Adrenal gland (tissue), 5 donors: ENCODE measurements at regions not wholly inside any gene's neighbourhood (a gene's known extent, or its start where the extent isn't known, plus 50 kb on each side); places are given as distances from the start of the nearest gene placed in this dataset.

Source experiments
- CTCF ChIP-seq, 6 experiments: fragments of 450-650 bp in 4 of 6; fragments of 200-600 bp in 2 of 6; sonication (generic) in 1 of 6; IDR thresholded peaks; 1 replicate in 5 of 6; 2 replicates in 1 of 6; pipeline versions ENCODE4 v1.5.1 to v1.8.0; 2016 to 2021; ENCODE audit warnings: antibody characterized with exemption in 6 of 6, mild to moderate bottlenecking in 2 of 6, moderate library complexity in 1 of 6
- POLR2A ChIP-seq, 2 donors: fragments of 450-650 bp; IDR thresholded peaks; one replicate each; pipeline ENCODE4 v1.6.1; 2017; ENCODE audit warnings: antibody characterized with exemption in 2 of 2, mild to moderate bottlenecking in 2 of 2, moderate library complexity in 1 of 2
- donor health status: DM: no; HTN: no; CAD: no.

DNA sequence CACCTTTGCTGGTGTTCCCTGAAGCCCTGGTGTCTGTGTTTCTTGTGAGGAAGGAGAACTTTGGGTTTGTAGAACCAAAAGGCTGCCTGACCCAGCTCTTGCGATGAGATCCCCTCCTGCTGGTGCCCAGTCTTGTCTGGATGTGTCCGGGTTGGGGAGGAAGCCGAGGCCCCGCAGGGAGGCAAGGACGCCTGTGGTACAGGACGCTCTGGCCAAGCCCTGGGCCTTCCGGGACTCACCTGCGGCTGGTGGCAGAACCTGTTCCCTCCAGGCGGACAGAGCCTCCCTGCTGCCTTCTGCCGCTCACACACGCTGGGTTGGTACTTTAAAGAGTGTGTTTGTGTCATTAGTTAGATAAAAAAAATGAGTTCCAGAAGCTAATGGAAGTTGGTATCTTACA is 616.2 kb downstream of the GALR1 start:
- TF ChIP-seq CTCF (IDR thresholded peaks at IDR 0.05) (no peak), POLR2A (IDR thresholded peaks at IDR 0.05) (no peak)
